ENCODE measurements at regions not wholly inside any gene's neighbourhood (a gene's known extent, or its start where the extent isn't known, plus 50 kb on each side); places are given as distances from the start of the nearest gene placed in this dataset.

GRCh38 chr3:104316118-104316517, 1050.6 kb upstream of the ALCAM start:
- TF ChIP-seq CTCF (IDR thresholded peaks at IDR 0.05) = no peak
- TF ChIP-seq ZFX (IDR thresholded peaks at IDR 0.05; ENCODE audit: borderline replicate concordance) = no peak

Data from 22Rv1 (cell line).